ENCODE measurements at regions not wholly inside any gene's neighbourhood (a gene's known extent, or its start where the extent isn't known, plus 50 kb on each side); places are given as distances from the start of the nearest gene placed in this dataset.
"Not testable (repeated sequence)": the region's sequence is repeated elsewhere in the genome, so short reads cannot be mapped to it uniquely, and the experiment has no call there.

GRCh38 chr10:44569193-44570091 lies 184.5 kb upstream of the CXCL12 start:
- Histone ChIP-seq H3K27ac (ENCODE audit: low read length) (no peak overlapping the region), H3K27me3 (ENCODE audit: low read depth, low read length) (no peaks in the 10 kb centered on the region), H3K36me3 (ENCODE audit: control insufficient read depth in 1 of 2, insufficient read depth in 2 of 2, low read length in 2 of 2) (no peaks in the 10 kb centered on the region), H3K4me1 (ENCODE audit: control insufficient read depth in 1 of 2, insufficient read depth in 2 of 2, low read length in 2 of 2) (no peaks in the 10 kb centered on the region), H3K4me3 (ENCODE audit: low read depth in 1 of 2, low read length in 2 of 2) (no peak overlapping the region), H3K9me3 (ENCODE audit: control insufficient read depth in 1 of 2, low read length in 2 of 2) (no peaks in the 10 kb centered on the region)

GRCh38 chr10:44571701-44572100 lies 186.8 kb upstream of the CXCL12 start:
- Histone ChIP-seq H3K36me3 (ENCODE audit: control insufficient read depth in 1 of 2, insufficient read depth in 2 of 2, low read length in 2 of 2) (no peaks in the 10 kb centered on the region), H3K4me1 (ENCODE audit: control insufficient read depth in 1 of 2, insufficient read depth in 2 of 2, low read length in 2 of 2) (no peaks in the 10 kb centered on the region), H3K9me3 (ENCODE audit: control insufficient read depth in 1 of 2, low read length in 2 of 2) (no peaks in the 10 kb centered on the region), H3K4me3 (ENCODE audit: low read depth in 1 of 2, low read length in 2 of 2) (no peak overlapping the region), H3K27ac (ENCODE audit: low read length) (no peak overlapping the region), H3K27me3 (ENCODE audit: low read depth, low read length) (no peaks in the 10 kb centered on the region)

GRCh38 chr10:44572146-44572545 lies 187.2 kb upstream of the CXCL12 start:
- Histone ChIP-seq H3K27ac (ENCODE audit: low read length) (no peak overlapping the region), H3K9me3 (ENCODE audit: control insufficient read depth in 1 of 2, low read length in 2 of 2) (no peaks in the 10 kb centered on the region), H3K27me3 (ENCODE audit: low read depth, low read length) (no peaks in the 10 kb centered on the region), H3K36me3 (ENCODE audit: control insufficient read depth in 1 of 2, insufficient read depth in 2 of 2, low read length in 2 of 2) (no peaks in the 10 kb centered on the region), H3K4me1 (ENCODE audit: control insufficient read depth in 1 of 2, insufficient read depth in 2 of 2, low read length in 2 of 2) (no peaks in the 10 kb centered on the region), H3K4me3 (ENCODE audit: low read depth in 1 of 2, low read length in 2 of 2) (no peak overlapping the region)

- Histone ChIP-seq H3K27ac (ENCODE audit: low read length) (no peak overlapping the region), H3K27me3 (ENCODE audit: low read depth, low read length) (no peaks in the 10 kb centered on the region), H3K4me3 (ENCODE audit: low read depth in 1 of 2, low read length in 2 of 2) (no peak overlapping the region), H3K4me1 (ENCODE audit: control insufficient read depth in 1 of 2, insufficient read depth in 2 of 2, low read length in 2 of 2) (no peaks in the 10 kb centered on the region), H3K9me3 (ENCODE audit: control insufficient read depth in 1 of 2, low read length in 2 of 2) (no peaks in the 10 kb centered on the region), H3K36me3 (ENCODE audit: control insufficient read depth in 1 of 2, insufficient read depth in 2 of 2, low read length in 2 of 2) (no peaks in the 10 kb centered on the region)
Observed at GRCh38 chr10:44573821-44574220, 188.9 kb upstream of the CXCL12 start.

GRCh38 chr10:44574596-44575480 lies 189.9 kb upstream of the CXCL12 start:
- Histone ChIP-seq H3K4me3 (ENCODE audit: low read depth in 1 of 2, low read length in 2 of 2) (no peak overlapping the region), H3K9me3 (ENCODE audit: control insufficient read depth in 1 of 2, low read length in 2 of 2) (no peaks in the 10 kb centered on the region), H3K27me3 (ENCODE audit: low read depth, low read length) (no peaks in the 10 kb centered on the region), H3K4me1 (ENCODE audit: control insufficient read depth in 1 of 2, insufficient read depth in 2 of 2, low read length in 2 of 2) (no peaks in the 10 kb centered on the region), H3K36me3 (ENCODE audit: control insufficient read depth in 1 of 2, insufficient read depth in 2 of 2, low read length in 2 of 2) (no peaks in the 10 kb centered on the region), H3K27ac (ENCODE audit: low read length) (no peak overlapping the region)

- H3K27ac ChIP-seq (ENCODE audit: low read length) = no peak overlapping the region
- H3K36me3 ChIP-seq (ENCODE audit: control insufficient read depth in 1 of 2, insufficient read depth in 2 of 2, low read length in 2 of 2) = no peaks in the 10 kb centered on the region
- H3K9me3 ChIP-seq (ENCODE audit: control insufficient read depth in 1 of 2, low read length in 2 of 2) = no peaks in the 10 kb centered on the region
- H3K4me1 ChIP-seq (ENCODE audit: control insufficient read depth in 1 of 2, insufficient read depth in 2 of 2, low read length in 2 of 2) = no peaks in the 10 kb centered on the region
- H3K27me3 ChIP-seq (ENCODE audit: low read depth, low read length) = no peaks in the 10 kb centered on the region
- no peak overlapping the region for H3K4me3 ChIP-seq (ENCODE audit: low read depth in 1 of 2, low read length in 2 of 2)
Observed at GRCh38 chr10:44575601-44576380, 190.9 kb upstream of the CXCL12 start.

- Histone ChIP-seq H3K4me3 (ENCODE audit: low read depth in 1 of 2, low read length in 2 of 2) (no peak overlapping the region), H3K27me3 (ENCODE audit: low read depth, low read length) (no peaks in the 10 kb centered on the region), H3K4me1 (ENCODE audit: control insufficient read depth in 1 of 2, insufficient read depth in 2 of 2, low read length in 2 of 2) (no peaks in the 10 kb centered on the region), H3K36me3 (ENCODE audit: control insufficient read depth in 1 of 2, insufficient read depth in 2 of 2, low read length in 2 of 2) (no peaks in the 10 kb centered on the region), H3K27ac (ENCODE audit: low read length) (peak overlapping the region; percentile 30), H3K9me3 (ENCODE audit: control insufficient read depth in 1 of 2, low read length in 2 of 2) (no peaks in the 10 kb centered on the region)
Observed at GRCh38 chr10:44576702-44577191, 191.8 kb upstream of the CXCL12 start.

GRCh38 chr10:44577533-44577932 lies 192.6 kb upstream of the CXCL12 start:
- no peak overlapping the region for H3K4me3 ChIP-seq (ENCODE audit: low read depth in 1 of 2, low read length in 2 of 2)
- H3K9me3 ChIP-seq (ENCODE audit: control insufficient read depth in 1 of 2, low read length in 2 of 2) = no peaks in the 10 kb centered on the region
- H3K27ac ChIP-seq (ENCODE audit: low read length) = peak overlapping the region; percentile 30
- H3K4me1 ChIP-seq (ENCODE audit: control insufficient read depth in 1 of 2, insufficient read depth in 2 of 2, low read length in 2 of 2) = no peaks in the 10 kb centered on the region
- no peaks in the 10 kb centered on the region for H3K36me3 ChIP-seq (ENCODE audit: control insufficient read depth in 1 of 2, insufficient read depth in 2 of 2, low read length in 2 of 2)
- H3K27me3 ChIP-seq (ENCODE audit: low read depth, low read length) = no peaks in the 10 kb centered on the region

GRCh38 chr10:44578271-44578670 lies 193.4 kb upstream of the CXCL12 start:
- Histone ChIP-seq H3K27ac (ENCODE audit: low read length) (no peak overlapping the region), H3K9me3 (ENCODE audit: control insufficient read depth in 1 of 2, low read length in 2 of 2) (no peaks in the 10 kb centered on the region), H3K4me1 (ENCODE audit: control insufficient read depth in 1 of 2, insufficient read depth in 2 of 2, low read length in 2 of 2) (no peaks in the 10 kb centered on the region), H3K36me3 (ENCODE audit: control insufficient read depth in 1 of 2, insufficient read depth in 2 of 2, low read length in 2 of 2) (no peaks in the 10 kb centered on the region), H3K27me3 (ENCODE audit: low read depth, low read length) (no peaks in the 10 kb centered on the region), H3K4me3 (ENCODE audit: low read depth in 1 of 2, low read length in 2 of 2) (no peak overlapping the region)

- H3K27ac ChIP-seq (ENCODE audit: low read length); H3K9me3 ChIP-seq (ENCODE audit: control insufficient read depth in 1 of 2, low read length in 2 of 2); H3K4me1 ChIP-seq (ENCODE audit: control insufficient read depth in 1 of 2, insufficient read depth in 2 of 2, low read length in 2 of 2); H3K36me3 ChIP-seq (ENCODE audit: control insufficient read depth in 1 of 2, insufficient read depth in 2 of 2, low read length in 2 of 2); H3K4me3 ChIP-seq (ENCODE audit: low read depth in 1 of 2, low read length in 2 of 2); H3K27me3 ChIP-seq (ENCODE audit: low read depth, low read length): not testable (repeated sequence)
Observed at GRCh38 chr10:44578963-44579362, 194.1 kb upstream of the CXCL12 start.

- H3K27me3 ChIP-seq (ENCODE audit: low read depth, low read length) = no peaks in the 10 kb centered on the region
- H3K36me3 ChIP-seq (ENCODE audit: control insufficient read depth in 1 of 2, insufficient read depth in 2 of 2, low read length in 2 of 2) = no peaks in the 10 kb centered on the region
- no peak overlapping the region for H3K27ac ChIP-seq (ENCODE audit: low read length)
- H3K4me3 ChIP-seq (ENCODE audit: low read depth in 1 of 2, low read length in 2 of 2) = no peak overlapping the region
- H3K4me1 ChIP-seq (ENCODE audit: control insufficient read depth in 1 of 2, insufficient read depth in 2 of 2, low read length in 2 of 2) = no peaks in the 10 kb centered on the region
- H3K9me3 ChIP-seq (ENCODE audit: control insufficient read depth in 1 of 2, low read length in 2 of 2) = no peaks in the 10 kb centered on the region
Observed at GRCh38 chr10:44581996-44582395, 197.1 kb upstream of the CXCL12 start.
